ENCODE measurements at regions not wholly inside any gene's neighbourhood (a gene's known extent, or its start where the extent isn't known, plus 50 kb on each side); places are given as distances from the start of the nearest gene placed in this dataset.
A peak's percentile ranks its signal among the peaks of the same experiment; 100 is the strongest.
"Not testable (repeated sequence)": the region's sequence is repeated elsewhere in the genome, so short reads cannot be mapped to it uniquely, and the experiment has no call there.

DNA sequence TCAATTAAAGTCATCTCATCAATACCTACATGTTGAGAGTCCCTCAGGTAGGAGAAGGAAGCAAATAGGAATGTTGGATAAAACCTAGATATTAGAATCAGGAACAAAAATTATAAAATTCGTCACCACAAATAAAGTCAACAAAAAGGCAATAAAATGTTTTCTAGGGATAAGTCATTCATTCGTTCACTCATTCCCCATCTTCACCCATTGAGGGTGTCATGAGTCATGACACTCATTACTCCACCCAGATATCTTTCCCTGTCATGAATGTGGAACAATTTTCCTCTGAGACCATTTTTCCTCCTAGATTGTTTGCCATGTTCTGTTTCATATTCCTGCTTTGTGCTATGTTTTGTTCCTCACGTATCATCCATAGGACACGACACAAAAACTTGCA, 50.9 kb upstream of the OLIG3 start:
- DNase-seq (ENCODE audit: low read depth in 1 of 2, low spot score in 1 of 2): no peak

DNA sequence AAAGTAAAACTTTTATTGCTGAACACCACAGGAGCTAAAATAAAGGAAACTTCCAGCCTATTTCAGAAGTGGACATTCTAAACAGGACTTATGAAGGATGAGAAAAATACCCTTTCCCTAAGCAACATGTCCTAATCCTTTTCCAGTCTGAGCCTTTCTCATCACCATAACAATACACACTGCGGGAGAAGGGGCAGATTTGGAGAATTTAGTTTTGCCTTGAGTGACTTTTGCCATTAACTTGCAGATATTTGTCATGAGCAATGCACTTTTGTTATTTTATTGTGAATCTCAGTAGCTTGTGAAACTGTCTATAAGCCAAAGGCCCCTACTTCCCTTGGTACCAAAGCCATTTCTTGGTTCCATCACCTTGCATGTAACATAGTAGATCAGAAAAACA, 53.0 kb upstream of the OLIG3 start:
- DNase-seq (ENCODE audit: low read depth in 1 of 2, low spot score in 1 of 2): no peak

DNA sequence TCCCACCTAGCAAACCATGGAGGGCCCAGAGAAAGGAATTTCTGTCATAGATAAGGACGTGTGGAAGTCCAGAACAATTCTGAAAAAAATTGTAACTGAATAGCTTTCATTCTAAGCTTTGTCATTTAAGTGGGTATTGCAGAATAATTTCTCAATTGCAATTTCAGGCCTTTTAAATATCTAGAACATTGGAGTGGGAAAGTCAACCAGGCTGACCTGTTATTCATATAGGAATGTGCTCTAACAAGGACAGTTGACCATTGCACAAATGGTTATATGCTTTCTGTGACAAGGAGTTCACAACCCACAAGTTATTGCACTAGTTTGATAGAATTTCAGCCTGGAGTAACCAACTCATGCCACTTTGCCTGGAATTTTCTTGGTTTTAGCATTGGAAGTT, 53.4 kb upstream of the OLIG3 start:
- no peak for DNase-seq (ENCODE audit: low read depth in 1 of 2, low spot score in 1 of 2)

DNA sequence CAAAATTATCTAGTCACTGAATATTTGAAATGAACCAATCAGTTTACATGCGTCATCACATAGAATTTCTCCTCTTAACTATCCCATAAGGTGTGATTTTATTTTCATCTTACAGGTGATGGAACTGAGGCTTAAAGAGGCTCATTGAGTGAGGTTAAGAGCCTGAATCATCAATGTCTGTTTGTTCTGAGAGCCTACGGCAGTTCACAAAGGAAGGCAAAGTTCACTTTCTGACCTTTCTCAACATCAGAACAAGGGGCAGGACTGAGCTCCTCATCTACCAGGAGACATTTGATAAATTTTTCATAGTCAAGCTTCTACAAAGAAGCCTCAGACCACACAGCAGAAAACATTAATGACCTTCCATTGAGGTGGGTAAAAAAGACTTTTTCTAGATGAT, 54.9 kb upstream of the OLIG3 start:
- DNase-seq (ENCODE audit: low read depth in 1 of 2, low spot score in 1 of 2): no peak

DNA sequence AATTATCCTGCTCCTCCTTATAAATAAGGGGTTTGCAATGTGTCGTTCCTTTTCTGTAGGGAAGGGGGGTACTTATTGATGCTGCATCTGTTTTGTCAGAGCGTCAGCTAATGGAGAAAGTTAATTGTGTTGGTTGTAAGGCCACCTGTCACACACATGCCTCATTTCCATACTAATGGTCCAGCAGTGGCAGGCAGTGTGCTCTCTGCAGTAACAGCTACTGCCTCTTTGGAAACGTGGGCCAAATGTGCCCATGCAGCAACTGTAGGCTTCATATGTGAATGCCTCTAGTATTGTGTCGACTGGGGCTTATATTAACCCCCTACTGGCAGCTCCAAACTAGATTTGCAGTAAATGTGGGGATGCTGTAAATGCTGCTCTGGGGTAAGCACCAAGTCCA, 56.3 kb upstream of the OLIG3 start:
- no peak for DNase-seq (ENCODE audit: low read depth in 1 of 2, low spot score in 1 of 2)

DNA sequence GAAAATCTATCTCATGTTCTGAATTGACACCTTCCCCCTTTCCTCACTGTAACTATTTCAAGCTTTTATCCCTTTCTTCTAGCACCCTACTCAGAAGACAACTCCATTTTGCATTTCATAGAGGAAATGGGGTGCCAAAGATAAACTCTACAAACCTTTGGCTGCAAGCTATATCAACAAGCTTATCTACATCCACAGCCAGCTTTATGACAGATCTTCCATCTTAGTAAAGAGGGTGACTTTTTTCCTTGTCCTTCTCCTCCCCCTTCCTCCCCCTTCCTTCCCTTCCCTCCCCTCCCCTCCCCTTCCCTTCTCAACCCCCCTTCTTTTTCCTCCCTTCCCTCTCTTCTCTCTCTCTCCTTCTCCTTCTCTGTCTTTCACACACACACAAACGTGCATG, 58.0 kb upstream of the OLIG3 start:
- DNase-seq (ENCODE audit: low read depth in 1 of 2, low spot score in 1 of 2): no peak

DNA sequence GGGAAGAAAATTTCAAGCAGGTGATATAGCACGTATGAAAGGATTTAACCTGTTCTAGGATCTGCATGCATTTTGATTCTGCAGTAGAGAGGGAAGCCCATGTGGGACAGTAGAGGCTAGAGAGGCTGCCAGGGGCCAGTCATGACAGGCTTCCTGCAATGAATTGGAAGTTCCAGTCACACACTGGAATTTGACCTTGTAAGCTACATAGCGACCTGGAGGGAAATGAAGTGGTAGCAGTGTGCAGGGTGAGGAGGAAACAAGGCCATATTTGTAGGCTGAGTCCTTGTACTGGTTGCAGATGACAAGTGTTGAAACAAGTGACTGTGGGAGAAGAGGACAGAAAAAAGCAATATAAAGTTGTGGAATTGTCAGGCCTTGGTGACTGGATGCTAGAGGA, 58.6 kb upstream of the OLIG3 start:
- no peak for DNase-seq (ENCODE audit: low read depth in 1 of 2, low spot score in 1 of 2)

DNA sequence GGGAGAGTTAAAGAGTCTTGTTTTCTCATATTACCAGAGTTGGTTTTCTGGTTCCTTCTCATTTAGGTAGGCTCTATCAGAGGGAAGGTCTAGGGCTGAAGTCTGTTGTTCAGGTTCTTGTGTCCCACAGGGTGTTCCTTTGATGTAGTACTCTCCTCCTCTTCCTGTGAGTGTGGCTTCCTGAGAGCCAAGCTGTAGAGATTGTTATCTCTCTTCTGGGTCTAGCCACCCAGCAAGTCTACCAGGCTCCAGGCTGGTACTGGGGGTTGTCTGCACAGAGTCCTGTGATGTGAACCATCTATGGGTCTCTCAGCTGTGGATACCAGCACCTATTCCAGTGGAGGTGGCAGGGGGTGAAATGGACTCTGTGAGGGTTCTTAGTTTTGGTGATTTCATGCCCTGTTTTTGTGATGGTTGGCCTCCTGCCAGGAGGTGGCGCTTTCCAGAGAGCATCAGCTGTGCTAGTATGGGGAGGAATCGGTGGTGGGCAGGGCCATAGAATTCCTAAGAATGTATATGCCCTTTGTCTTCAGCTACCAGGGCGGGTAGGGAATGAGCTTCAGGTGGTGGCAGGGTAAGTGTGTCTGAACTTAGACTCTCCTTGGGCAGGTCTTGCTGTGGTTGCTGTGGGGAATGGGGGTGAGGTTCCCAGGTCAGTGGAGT, 65.5 kb upstream of the OLIG3 start:
- not testable (repeated sequence) for DNase-seq (ENCODE audit: low read depth in 1 of 2, low spot score in 1 of 2)

DNA sequence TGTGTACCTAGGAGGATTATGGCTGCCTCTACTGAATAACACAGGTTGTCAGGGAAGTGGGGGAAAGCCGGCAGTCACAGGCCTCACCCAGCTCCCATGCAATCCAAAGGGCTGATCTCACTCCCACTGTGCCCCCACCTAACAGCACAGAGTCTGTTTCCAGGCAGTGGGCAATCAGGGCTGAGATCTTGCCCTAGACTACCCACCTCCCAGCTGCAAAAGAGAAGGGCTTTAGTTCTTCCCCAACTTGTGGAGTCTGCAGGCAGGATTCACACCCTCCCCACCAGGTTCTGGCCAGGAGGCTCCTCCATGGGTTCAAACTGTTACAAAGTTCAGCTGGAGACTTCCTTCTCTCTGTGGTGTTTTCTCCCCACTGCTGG, 66.0 kb upstream of the OLIG3 start:
- DNase-seq (ENCODE audit: low read depth in 1 of 2, low spot score in 1 of 2): no peak

DNA sequence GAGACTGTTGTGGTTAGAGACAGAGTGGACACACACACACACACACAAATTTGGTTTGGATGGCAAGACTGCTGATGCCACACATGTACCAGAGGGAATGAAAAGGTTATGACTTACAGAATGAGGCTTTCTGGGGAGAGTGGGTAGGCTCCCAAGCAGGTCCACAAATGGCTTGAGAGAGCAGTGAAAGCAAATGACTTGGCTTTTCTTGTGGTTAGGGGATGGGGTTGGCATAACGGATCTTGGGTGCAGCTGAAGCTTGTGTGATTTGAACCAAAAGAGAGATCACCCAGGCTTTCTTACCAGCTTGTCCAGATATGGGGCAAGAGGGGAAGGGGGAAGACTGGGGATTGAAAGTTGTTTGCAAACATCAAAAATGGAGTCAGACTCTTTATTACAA, 73.9 kb upstream of the OLIG3 start:
- no peak for DNase-seq (ENCODE audit: low read depth in 1 of 2, low spot score in 1 of 2)

DNA sequence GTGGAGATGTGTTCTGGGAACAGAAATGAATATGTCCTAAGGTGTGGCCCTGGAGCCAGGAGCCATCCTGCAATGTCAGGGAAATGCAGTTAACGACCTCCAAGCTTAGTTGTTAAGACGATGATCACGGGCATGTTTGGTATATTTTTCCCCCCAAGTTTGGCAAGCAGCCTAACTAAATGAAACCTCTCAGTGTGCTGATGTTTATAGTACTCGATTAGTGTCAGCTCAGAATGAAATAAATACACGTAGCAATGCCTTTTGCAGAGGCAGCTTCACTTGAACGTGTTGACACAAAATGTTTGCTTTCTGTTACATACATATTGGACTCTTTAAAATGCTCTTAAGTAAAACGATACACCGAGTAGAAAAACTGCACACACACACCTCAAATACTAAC, 76.2 kb upstream of the OLIG3 start:
- no peak for DNase-seq (ENCODE audit: low read depth in 1 of 2, low spot score in 1 of 2)

DNA sequence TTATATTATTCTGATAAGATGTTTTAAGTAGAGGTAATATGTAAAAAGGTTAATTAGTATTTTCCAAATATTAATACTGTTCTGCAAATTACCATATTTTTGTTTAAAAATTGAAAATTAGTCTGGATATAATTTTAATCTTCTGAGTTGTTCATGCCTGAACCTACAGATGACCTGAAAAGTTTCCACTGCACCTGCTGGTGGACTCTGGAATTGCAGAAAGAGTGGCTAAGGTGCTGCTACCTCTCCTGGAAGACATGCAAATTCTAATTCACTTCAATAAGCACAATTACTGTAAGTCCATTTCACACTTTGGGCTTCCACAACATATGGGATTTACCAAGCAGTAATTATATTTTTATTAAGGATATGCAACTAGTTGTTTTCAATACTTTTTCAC, 77.7 kb upstream of the OLIG3 start:
- DNase-seq (ENCODE audit: low read depth in 1 of 2, low spot score in 1 of 2): peak; percentile 23 to 47

DNA sequence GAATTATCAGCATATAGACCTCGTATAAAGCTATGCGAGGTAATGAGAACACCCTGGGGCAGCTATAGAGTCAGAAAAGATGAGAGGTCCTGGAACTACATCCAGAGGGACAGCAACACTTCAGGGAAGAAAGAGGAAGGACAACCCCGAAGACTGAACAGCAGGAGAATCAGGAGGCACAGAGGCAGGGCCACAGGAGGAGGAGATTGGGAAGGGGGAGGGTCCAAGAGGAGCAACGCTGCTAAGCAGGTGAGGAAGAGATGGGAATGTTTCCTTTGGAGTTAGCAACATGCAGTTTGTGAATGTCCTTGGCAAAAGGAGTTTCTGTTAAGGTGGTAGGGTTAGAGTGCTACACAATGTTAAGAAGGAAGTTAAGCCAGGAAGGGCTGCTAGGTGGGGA, 79.5 kb upstream of the OLIG3 start:
- no peak for DNase-seq (ENCODE audit: low read depth in 1 of 2, low spot score in 1 of 2)

DNA sequence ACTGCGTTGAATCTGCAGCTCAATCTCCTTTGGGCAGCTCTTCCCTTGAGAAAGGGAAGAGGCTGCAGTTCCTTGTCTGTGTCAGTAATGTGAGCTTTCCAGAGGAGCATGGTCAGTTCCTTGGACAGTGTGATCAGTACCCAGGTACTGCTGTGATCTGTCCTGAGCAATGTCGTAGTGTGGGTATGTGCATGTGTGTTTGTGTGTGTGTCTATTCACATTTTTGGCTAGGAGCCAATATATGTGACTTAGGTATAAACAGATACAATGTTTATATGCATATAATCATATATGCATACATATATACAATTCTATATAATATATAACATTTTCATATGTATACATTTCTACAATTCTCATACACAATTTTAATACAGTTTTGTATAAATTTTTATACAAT, 85.4 kb upstream of the OLIG3 start:
- DNase-seq (ENCODE audit: low read depth in 1 of 2, low spot score in 1 of 2): no peak

DNA sequence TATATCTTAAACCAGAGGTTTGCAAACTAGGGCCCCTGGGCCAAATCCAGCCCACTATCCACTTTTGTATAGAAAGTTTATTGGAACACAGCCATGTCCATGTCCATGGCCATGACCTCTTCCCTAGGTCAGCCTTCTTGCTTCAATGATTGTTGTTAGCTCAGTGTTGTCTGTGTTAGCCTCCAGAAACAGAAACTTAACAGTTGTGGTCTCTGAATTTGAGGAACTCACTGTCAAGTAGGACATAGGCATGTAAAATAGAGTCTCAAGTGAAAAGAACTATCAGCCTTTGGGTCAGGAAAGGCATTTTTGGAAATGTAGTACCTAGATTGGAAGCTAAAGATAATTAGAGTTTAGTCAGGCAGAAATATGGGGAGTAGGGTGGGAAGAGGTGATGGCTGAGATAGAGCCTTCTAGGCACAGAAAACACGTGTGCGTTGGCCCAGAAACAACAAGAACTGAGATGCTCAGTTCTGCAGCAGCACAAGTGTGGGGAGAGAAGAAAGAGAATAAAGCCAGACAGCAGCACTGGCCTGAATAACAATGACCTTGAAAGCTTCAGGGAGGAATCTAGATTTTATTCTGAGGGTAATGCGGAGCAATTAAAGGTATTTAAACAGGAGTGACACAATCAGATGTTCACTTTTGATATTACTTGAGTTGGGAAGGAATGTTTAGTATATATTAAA, 87.0 kb upstream of the OLIG3 start:
- no peak for DNase-seq (ENCODE audit: low read depth in 1 of 2, low spot score in 1 of 2)

DNA sequence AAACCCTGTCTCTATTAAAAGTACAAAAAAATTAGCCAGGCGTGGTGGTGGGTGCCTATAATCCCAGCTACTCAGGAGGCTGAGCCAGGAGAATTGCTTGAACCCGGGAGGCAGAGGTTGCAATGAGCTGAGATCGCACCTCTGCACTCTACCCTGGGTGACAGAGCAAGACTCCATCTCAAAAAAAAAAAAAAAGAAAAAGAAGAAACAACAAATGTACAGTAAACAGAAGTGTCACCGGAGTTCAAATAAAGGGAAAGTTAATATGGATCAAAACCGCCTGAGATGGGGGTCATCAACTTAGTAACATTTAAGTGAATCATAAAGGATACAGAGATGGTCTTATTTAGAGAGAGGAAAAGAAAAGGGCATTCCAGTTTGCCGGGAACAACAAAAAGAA, 89.3 kb upstream of the OLIG3 start:
- not testable (repeated sequence) for DNase-seq (ENCODE audit: low read depth in 1 of 2, low spot score in 1 of 2)

DNA sequence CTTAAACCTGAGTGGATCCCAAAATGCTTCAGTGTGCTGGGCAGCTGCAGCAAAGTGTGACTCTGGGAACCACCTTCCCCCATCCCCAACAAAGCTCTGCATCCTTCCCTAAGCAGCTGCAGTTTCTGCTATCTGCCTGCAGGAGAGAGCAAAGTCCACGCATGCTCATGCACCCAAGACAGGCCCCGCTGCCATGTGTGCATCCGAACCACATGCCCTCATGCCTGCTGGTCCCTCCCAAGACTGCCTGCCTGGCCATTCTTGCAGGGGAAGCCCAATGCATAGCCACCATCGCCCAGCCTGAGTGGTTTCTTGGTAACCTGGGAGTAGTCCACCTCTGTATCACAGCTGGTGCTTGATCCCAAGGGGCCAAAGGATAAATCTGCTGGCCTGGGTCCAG, 94.3 kb upstream of the OLIG3 start:
- no peak for DNase-seq (ENCODE audit: low read depth in 1 of 2, low spot score in 1 of 2)

DNA sequence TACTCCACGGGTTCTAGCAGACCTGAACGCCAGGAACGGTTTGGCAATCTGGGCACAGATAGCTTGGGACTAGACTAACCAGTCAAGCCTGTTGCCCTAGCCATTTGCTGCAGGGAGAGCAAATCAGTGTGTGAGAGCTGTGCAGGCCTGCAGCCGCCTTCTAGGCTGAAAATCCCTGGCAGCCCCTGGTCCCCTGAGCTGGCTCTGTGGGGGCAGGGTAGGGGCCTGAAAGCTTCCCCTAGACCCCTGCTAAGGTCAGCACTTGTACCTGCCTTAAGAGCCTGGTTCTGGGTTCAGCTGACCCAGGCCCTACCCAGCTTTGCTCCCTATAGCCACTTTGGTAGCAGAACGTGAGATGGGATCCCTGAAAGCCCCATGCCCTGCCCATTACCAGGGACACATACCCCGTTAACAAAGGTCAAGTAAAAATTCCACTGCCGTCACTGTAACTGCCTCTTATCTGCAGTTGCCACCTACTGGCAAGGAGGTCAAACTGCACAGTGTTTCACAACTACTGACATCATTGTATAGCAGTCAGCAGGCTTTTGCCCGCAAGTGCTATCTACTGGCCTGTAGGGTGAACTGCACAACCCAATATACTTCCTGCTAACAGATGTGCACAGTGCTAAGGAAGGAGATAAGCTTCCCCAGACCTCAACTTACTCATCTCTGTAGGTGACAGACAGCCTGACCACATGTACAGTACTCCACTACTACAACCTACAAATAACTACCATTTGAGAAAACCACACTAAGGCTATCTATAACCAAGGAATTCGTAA, 95.1 kb upstream of the OLIG3 start:
- DNase-seq (ENCODE audit: low read depth in 1 of 2, low spot score in 1 of 2): peak in 1 of 2 donors; percentile 25

DNA sequence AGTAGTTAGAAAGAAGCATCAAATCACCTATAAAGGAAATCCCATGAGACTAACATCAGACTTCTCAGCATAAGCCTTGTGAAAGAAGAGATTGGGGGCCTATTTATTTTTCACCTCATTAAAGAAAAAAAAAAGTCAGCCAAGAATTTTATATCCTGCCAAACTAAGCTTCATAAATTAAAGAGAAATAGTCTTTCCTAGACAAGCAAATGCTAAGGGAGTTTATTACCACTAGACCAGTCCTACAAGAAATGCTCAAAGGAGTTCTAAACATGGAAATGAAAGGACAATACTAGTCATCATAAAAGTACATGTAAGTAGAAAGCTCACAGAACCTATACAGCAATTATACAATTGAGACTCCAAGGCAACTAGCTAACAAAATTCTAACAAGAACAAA, 96.5 kb upstream of the OLIG3 start:
- no peak for DNase-seq (ENCODE audit: low read depth in 1 of 2, low spot score in 1 of 2)

DNA sequence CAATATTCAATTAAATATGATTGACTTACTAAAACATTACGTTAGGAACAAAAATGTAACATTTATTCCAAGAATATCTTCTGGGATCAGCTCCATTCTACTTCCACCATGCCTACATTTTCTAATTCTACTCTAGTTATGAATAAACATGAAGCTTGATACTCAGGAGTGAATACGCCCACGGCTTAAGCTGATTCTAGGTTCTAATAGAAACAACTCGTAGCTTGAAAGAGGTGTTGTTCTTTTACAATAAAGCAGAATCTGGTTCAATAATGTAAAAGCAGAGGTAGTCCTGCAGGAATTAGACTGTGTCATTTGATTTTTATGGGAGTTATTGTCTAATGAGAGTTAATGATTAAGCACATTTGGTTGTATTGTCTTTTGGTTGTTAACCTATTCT, 107.3 kb upstream of the OLIG3 start:
- no peak for DNase-seq (ENCODE audit: low read depth in 1 of 2, low spot score in 1 of 2)

DNA sequence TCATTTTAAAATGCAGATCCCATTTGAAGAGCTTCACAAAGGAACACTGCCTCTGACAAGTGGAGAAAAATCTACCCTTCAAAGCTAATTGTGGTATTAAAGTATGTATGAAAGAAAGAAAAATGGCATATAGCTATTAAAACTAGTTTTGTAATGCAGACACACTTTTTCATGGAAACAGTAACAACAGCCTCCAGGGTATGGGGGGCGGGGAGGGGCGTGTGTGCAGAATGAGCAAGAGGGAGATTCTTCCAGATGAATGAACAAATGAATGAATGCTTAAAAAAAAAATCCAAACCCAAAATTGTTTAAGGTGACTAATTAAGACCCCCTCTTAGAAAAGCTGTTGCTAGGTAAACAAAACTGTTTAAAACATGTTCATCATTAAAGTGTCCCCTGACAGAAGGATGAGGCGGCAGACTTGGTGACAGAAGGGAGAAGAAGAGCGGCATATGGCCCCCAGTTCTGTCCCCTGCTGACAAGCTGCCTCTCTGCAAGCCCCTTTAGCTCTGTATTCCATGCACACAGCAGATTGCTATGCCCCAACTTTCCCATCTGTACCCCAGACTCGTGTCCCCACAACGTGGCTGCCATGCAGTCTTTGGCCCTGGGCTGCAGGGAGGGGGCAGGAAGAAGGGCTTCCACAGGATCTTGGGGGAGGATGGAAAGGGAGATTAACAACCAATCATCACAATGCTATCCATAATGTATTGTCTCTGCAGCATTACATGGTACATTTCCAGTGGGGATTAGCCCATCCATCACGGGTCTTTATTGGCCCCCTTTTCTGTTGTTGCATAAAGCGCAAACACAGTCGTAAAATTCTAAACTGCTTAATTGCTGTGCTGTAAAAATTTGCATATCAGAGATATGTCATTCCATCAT, 108.4 kb upstream of the OLIG3 start:
- no peak for DNase-seq (ENCODE audit: low read depth in 1 of 2, low spot score in 1 of 2)

DNA sequence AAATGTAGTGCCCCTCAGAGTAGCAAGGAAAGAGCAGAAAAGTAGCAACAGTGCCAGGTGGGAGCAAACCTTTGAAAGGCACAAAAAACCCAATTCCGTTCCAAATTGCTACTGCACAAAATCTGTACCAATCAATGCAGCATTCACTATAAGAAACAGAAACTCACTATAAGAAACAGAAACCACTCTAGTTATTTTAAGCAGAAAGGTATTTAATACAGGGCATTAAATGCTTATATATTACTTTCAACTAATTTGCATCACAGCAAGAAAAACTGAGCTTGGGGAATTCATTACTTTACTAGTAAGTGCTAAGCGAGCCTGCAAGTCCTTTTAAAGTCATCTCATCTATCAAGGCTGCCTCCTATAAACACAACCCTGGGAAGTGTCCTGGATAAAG, 116.5 kb upstream of the OLIG3 start:
- no peak for DNase-seq (ENCODE audit: low read depth in 1 of 2, low spot score in 1 of 2)

Measured in activated T-helper 1 cell treated with anti-CD3 and anti-CD28 coated beads, Interleukin-2, amount 50 U/mL, for 16 hours (primary cell).